ENCODE measurements at regions not wholly inside any gene's neighbourhood (a gene's known extent, or its start where the extent isn't known, plus 50 kb on each side); places are given as distances from the start of the nearest gene placed in this dataset.

DNA sequence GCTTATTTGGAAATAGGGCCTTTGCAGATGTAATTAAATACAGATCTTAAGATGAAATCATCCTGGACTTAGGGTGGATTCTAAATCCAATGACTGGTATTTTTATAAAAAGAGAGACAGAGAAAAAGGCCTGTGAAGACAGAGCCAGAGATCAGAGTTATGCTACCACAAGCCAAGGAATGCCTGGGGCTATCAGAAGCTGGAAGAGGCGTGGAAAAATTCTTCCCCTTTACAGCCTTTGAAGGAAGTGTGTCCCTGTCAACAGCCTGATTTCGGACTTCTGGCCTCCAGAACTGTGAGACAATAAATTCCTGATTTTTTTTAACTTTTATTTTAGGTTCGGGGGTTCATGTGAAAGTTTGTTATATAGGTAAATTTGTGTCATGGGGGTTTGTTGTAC is 154.1 kb upstream of the CADPS start:
- DNase-seq (ENCODE audit: low spot score), result no peak
- Histone ChIP-seq H3K36me3 (replicated peaks; ENCODE audit: insufficient read depth, low read depth) (no peaks in the 10 kb centered on the region), H4K20me1 (ENCODE audit: insufficient read depth, poor library complexity, severe bottlenecking) (no peaks in the 10 kb centered on the region), H3K79me2 (no peaks in the 10 kb centered on the region), H2AFZ (no peak overlapping the region), H3K4me1 (ENCODE audit: insufficient read depth) (no peaks in the 10 kb centered on the region), H3K9me3 (ENCODE audit: low read depth) (no peaks in the 10 kb centered on the region), H3K4me2 (no peak overlapping the region), H3K9me2 (replicated peaks; ENCODE audit: insufficient read depth) (no peaks in the 10 kb centered on the region), H3K4me3 (no peak overlapping the region), H3K27ac (no peak overlapping the region), H3K27me3 (no peaks in the 10 kb centered on the region)
- 81% methylated on average over 3 of the region's 3 CpGs for WGBS (ENCODE audit: low lambda C conversion rate, missing lambda C conversion rate)
- TF ChIP-seq EZH2phosphoT487 (IDR thresholded peaks at IDR 0.05; ENCODE audit: low read depth, severe bottlenecking, unreplicated experiment) (no peak), EZH2 (IDR thresholded peaks at IDR 0.05; ENCODE audit: borderline replicate concordance) (no peak)
- TF ChIP-seq, protein P1, sequence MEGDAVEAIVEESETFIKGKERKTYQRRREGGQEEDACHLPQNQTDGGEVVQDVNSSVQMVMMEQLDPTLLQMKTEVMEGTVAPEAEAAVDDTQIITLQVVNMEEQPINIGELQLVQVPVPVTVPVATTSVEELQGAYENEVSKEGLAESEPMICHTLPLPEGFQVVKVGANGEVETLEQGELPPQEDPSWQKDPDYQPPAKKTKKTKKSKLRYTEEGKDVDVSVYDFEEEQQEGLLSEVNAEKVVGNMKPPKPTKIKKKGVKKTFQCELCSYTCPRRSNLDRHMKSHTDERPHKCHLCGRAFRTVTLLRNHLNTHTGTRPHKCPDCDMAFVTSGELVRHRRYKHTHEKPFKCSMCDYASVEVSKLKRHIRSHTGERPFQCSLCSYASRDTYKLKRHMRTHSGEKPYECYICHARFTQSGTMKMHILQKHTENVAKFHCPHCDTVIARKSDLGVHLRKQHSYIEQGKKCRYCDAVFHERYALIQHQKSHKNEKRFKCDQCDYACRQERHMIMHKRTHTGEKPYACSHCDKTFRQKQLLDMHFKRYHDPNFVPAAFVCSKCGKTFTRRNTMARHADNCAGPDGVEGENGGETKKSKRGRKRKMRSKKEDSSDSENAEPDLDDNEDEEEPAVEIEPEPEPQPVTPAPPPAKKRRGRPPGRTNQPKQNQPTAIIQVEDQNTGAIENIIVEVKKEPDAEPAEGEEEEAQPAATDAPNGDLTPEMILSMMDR (IDR thresholded peaks at IDR 0.05; ENCODE audit: poor library complexity), result no peak

DNA sequence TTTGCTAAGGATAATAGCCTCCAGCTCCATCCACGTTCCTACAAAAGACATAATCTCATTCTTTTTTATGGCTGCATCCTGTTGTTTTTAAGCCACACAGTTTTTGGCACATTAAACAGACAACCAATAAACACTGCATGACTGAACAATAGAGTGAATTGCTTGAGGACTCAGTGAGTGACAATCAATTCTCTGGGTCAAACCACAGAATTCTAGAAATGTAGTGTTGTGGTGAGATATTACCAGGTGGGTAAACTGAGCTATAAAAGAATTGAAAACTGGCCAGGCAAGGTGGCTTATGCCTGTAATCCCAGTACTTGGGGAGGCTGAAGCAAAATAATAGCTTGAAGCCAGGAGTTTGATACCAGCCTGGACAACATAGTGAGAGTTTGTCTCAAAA is 154.7 kb upstream of the CADPS start:
- Histone ChIP-seq H3K36me3 (replicated peaks; ENCODE audit: insufficient read depth, low read depth) (no peaks in the 10 kb centered on the region), H3K4me1 (ENCODE audit: insufficient read depth) (no peaks in the 10 kb centered on the region), H3K4me3 (no peak overlapping the region), H2AFZ (no peak overlapping the region), H3K4me2 (no peak overlapping the region), H3K27ac (no peak overlapping the region), H3K9me3 (ENCODE audit: low read depth) (no peaks in the 10 kb centered on the region), H3K27me3 (no peaks in the 10 kb centered on the region), H3K79me2 (no peaks in the 10 kb centered on the region), H4K20me1 (ENCODE audit: insufficient read depth, poor library complexity, severe bottlenecking) (no peaks in the 10 kb centered on the region), H3K9me2 (replicated peaks; ENCODE audit: insufficient read depth) (no peaks in the 10 kb centered on the region)
- TF ChIP-seq EZH2 (IDR thresholded peaks at IDR 0.05; ENCODE audit: borderline replicate concordance) (no peak), EZH2phosphoT487 (IDR thresholded peaks at IDR 0.05; ENCODE audit: low read depth, severe bottlenecking, unreplicated experiment) (no peak)
- TF ChIP-seq, protein P1 (IDR thresholded peaks at IDR 0.05; ENCODE audit: poor library complexity), result no peak
- no peak for DNase-seq (ENCODE audit: low spot score)
- 29% methylated on average over 1 of the region's 1 CpG for WGBS (ENCODE audit: low lambda C conversion rate, missing lambda C conversion rate)

DNA sequence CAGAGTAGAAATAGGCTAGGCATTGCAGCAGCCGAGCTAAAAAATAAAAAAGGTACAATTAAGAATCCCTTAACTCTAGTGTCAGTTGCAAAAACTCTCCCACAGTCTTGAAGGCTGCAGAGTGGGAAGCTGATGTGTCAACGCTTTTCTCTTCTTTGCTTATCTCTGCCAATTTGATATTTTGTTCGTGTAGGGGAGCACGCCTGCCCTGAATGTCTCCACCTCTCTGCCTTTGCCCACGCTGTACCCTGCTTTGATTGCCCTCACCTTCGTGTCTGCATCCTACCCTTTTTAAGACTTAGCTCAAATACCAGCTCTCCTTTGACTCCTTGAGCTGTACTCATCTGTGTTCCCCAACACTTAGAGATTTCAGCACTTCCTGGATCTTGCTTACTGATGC is 155.4 kb upstream of the CADPS start:
- no peak for TF ChIP-seq EZH2 (IDR thresholded peaks at IDR 0.05; ENCODE audit: borderline replicate concordance)
- TF ChIP-seq, protein P1 (IDR thresholded peaks at IDR 0.05; ENCODE audit: poor library complexity), result no peak
- TF ChIP-seq EZH2phosphoT487 (IDR thresholded peaks at IDR 0.05; ENCODE audit: low read depth, severe bottlenecking, unreplicated experiment), result no peak
- Histone ChIP-seq H3K36me3 (replicated peaks; ENCODE audit: insufficient read depth, low read depth) (no peaks in the 10 kb centered on the region), H3K4me2 (no peak overlapping the region), H3K9me2 (replicated peaks; ENCODE audit: insufficient read depth) (no peaks in the 10 kb centered on the region), H3K27ac (no peak overlapping the region), H3K9me3 (ENCODE audit: low read depth) (no peaks in the 10 kb centered on the region), H3K27me3 (no peaks in the 10 kb centered on the region), H2AFZ (no peak overlapping the region), H3K79me2 (no peaks in the 10 kb centered on the region), H3K4me1 (ENCODE audit: insufficient read depth) (no peaks in the 10 kb centered on the region), H4K20me1 (ENCODE audit: insufficient read depth, poor library complexity, severe bottlenecking) (no peaks in the 10 kb centered on the region), H3K4me3 (no peak overlapping the region)
- WGBS (ENCODE audit: low lambda C conversion rate, missing lambda C conversion rate), result 77% methylated on average over 6 of the region's 6 CpGs
- no peak for DNase-seq (ENCODE audit: low spot score)

DNA sequence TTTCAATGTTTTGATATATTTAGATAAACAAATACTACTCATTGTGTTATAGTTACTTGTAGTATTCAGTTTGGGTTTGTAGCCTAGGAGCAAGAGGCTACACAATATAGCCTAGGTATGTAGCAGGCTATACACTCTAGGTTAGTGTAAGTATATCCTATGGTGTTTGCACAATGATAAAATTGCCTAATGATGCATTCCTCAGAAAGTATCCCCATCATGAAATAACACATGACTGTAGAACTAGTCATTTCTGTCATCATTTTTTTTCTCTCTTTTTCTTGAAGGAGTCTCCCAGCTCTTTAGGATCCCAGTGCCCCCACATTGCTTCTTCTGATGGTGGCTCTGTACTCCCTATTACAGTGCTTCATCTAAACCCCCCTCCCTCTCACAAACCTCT is 157.7 kb upstream of the CADPS start:
- no peak overlapping the region for H3K27ac ChIP-seq
- H3K4me1 ChIP-seq (ENCODE audit: insufficient read depth), result no peaks in the 10 kb centered on the region
- no peak for DNase-seq (ENCODE audit: low spot score)
- H4K20me1 ChIP-seq (ENCODE audit: insufficient read depth, poor library complexity, severe bottlenecking), result no peaks in the 10 kb centered on the region
- no peaks in the 10 kb centered on the region for H3K79me2 ChIP-seq
- no peak overlapping the region for H3K4me3 ChIP-seq
- H3K4me2 ChIP-seq, result no peak overlapping the region
- no peaks in the 10 kb centered on the region for H3K27me3 ChIP-seq
- H3K9me2 ChIP-seq (replicated peaks; ENCODE audit: insufficient read depth), result no peaks in the 10 kb centered on the region
- TF ChIP-seq EZH2 (IDR thresholded peaks at IDR 0.05; ENCODE audit: borderline replicate concordance), result no peak
- TF ChIP-seq EZH2phosphoT487 (IDR thresholded peaks at IDR 0.05; ENCODE audit: low read depth, severe bottlenecking, unreplicated experiment), result no peak
- TF ChIP-seq, protein P1 (IDR thresholded peaks at IDR 0.05; ENCODE audit: poor library complexity), result no peak
- H2AFZ ChIP-seq, result no peak overlapping the region
- H3K9me3 ChIP-seq (ENCODE audit: low read depth), result no peaks in the 10 kb centered on the region
- no peaks in the 10 kb centered on the region for H3K36me3 ChIP-seq (replicated peaks; ENCODE audit: insufficient read depth, low read depth)

All from hepatocyte (in vitro differentiated cells).